ENCODE measurements at regions not wholly inside any gene's neighbourhood (a gene's known extent, or its start where the extent isn't known, plus 50 kb on each side); places are given as distances from the start of the nearest gene placed in this dataset.

- Histone ChIP-seq H3K27me3 (ENCODE audit: insufficient read depth) (no peaks in the 10 kb centered on the region), H3K9ac (no peak overlapping the region), H3K27ac (ENCODE audit: low read depth in 2 of 2, low read length in 1 of 2) (no peak overlapping the region), H3K9me3 (no peaks in the 10 kb centered on the region), H2AFZ (ENCODE audit: low read depth) (no peak overlapping the region), H3K79me2 (ENCODE audit: insufficient read depth) (no peaks in the 10 kb centered on the region), H3K36me3 (replicated peaks in 1 of 2; ENCODE audit: control insufficient read depth in 1 of 2, insufficient read depth in 2 of 2, low read length in 1 of 2) (no peaks in the 10 kb centered on the region), H3K4me2 (no peak overlapping the region), H4K20me1 (ENCODE audit: insufficient read depth) (no peaks in the 10 kb centered on the region), H3F3A (replicated peaks; ENCODE audit: insufficient read depth) (no peaks in the 10 kb centered on the region), H3K9me2 (no peaks in the 10 kb centered on the region), H3K4me3 (ENCODE audit: low read depth in 2 of 2, low read length in 1 of 2) (no peak overlapping the region), H3K4me1 (ENCODE audit: control insufficient read depth in 1 of 2, insufficient read depth in 2 of 2, low read depth in 1 of 2, low read length in 1 of 2) (no peaks in the 10 kb centered on the region)
- TF ChIP-seq RFX5 (IDR thresholded peaks at IDR 0.05; ENCODE audit: low read length), result no peak
- CTCF ChIA-PET, result interaction anchor here (2.2 kb wide), 1 partner anchor 18 kb away, joined by 7 read pairs; no protein-coding TSS in a partner anchor
- POLR2A ChIA-PET, result no interaction called here
- WGBS (ENCODE audit: low lambda C conversion rate), result 0% methylated on average over 1 of the region's 1 CpG
- DNase-seq, result no peak
These were observed 431.2 kb upstream of the FAM98A start for GRCh38 chr2:34030273-34030672.

- H3F3A ChIP-seq (replicated peaks; ENCODE audit: insufficient read depth), result no peaks in the 10 kb centered on the region
- H3K79me2 ChIP-seq (ENCODE audit: insufficient read depth), result no peaks in the 10 kb centered on the region
- no peaks in the 10 kb centered on the region for H3K9me2 ChIP-seq
- POLR2A ChIA-PET, result no interaction called here
- H3K9ac ChIP-seq, result no peak overlapping the region
- no peaks in the 10 kb centered on the region for H4K20me1 ChIP-seq (ENCODE audit: insufficient read depth)
- WGBS (ENCODE audit: low lambda C conversion rate), result 11% methylated on average over 3 of the region's 3 CpGs
- H2AFZ ChIP-seq (ENCODE audit: low read depth), result no peak overlapping the region
- no peak overlapping the region for H3K4me3 ChIP-seq (ENCODE audit: low read depth in 2 of 2, low read length in 1 of 2)
- no peak overlapping the region for H3K27ac ChIP-seq (ENCODE audit: low read depth in 2 of 2, low read length in 1 of 2)
- no peaks in the 10 kb centered on the region for H3K4me1 ChIP-seq (ENCODE audit: control insufficient read depth in 1 of 2, insufficient read depth in 2 of 2, low read depth in 1 of 2, low read length in 1 of 2)
- no peaks in the 10 kb centered on the region for H3K9me3 ChIP-seq
- TF ChIP-seq CTCF (IDR thresholded peaks at IDR 0.05) (no peak), NRF1 (IDR thresholded peaks at IDR 0.05; ENCODE audit: low read depth, low read length) (no peak), RFX5 (IDR thresholded peaks at IDR 0.05; ENCODE audit: low read length) (no peak), YY1 (IDR thresholded peaks at IDR 0.05; ENCODE audit: low read depth) (no peak), MAX (IDR thresholded peaks at IDR 0.05; ENCODE audit: low read depth) (no peak), REST (IDR thresholded peaks at IDR 0.05; ENCODE audit: low read depth, low read length) (no peak), RCOR1 (IDR thresholded peaks at IDR 0.05; ENCODE audit: low read length) (no peak), FOSL2 (IDR thresholded peaks at IDR 0.05; ENCODE audit: borderline replicate concordance, low read depth) (no peak), SMC3 (IDR thresholded peaks at IDR 0.05; ENCODE audit: low read depth, low read length) (no peak), ELF1 (IDR thresholded peaks at IDR 0.05) (no peak), JUND (IDR thresholded peaks at IDR 0.05) (no peak), RAD21 (IDR thresholded peaks at IDR 0.05; ENCODE audit: low read length) (no peak), USF1 (IDR thresholded peaks at IDR 0.05; ENCODE audit: borderline replicate concordance, low read depth) (no peak), MXI1 (IDR thresholded peaks at IDR 0.05; ENCODE audit: low read depth, low read length) (no peak), RXRA (IDR thresholded peaks at IDR 0.05; ENCODE audit: borderline replicate concordance, low read depth) (no peak), POLR2AphosphoS5 (IDR thresholded peaks at IDR 0.05; ENCODE audit: low read depth, low read length) (no peak), NFIC (IDR thresholded peaks at IDR 0.05; ENCODE audit: borderline replicate concordance) (no peak), TCF12 (IDR thresholded peaks at IDR 0.05) (no peak), EP300 (IDR thresholded peaks at IDR 0.05; ENCODE audit: borderline replicate concordance in 1 of 2, low read depth in 1 of 2, low read length in 1 of 2) (no peak)
- H3K27me3 ChIP-seq (ENCODE audit: insufficient read depth), result no peaks in the 10 kb centered on the region
- no peak overlapping the region for H3K4me2 ChIP-seq
- CTCF ChIA-PET, result interaction anchor here (2.2 kb wide), 1 partner anchor 16 kb away, joined by 7 read pairs; no protein-coding TSS in a partner anchor
- no peaks in the 10 kb centered on the region for H3K36me3 ChIP-seq (replicated peaks in 1 of 2; ENCODE audit: control insufficient read depth in 1 of 2, insufficient read depth in 2 of 2, low read length in 1 of 2)
- DNase-seq, result no peak
These were observed 430.0 kb upstream of the FAM98A start for GRCh38 chr2:34029073-34029472.

Data from SK-N-SH (cell line).